ENCODE measurements at regions not wholly inside any gene's neighbourhood (a gene's known extent, or its start where the extent isn't known, plus 50 kb on each side); places are given as distances from the start of the nearest gene placed in this dataset.
"Not testable (repeated sequence)": the region's sequence is repeated elsewhere in the genome, so short reads cannot be mapped to it uniquely, and the experiment has no call there.

GRCh38 chr2:236834284-236834683 lies 251.4 kb upstream of the COPS8 start:
- Histone ChIP-seq H3K79me2 (ENCODE audit: low read length) (no peaks in the 10 kb centered on the region), H3F3A (ENCODE audit: insufficient read depth, low read length) (no peaks in the 10 kb centered on the region), H3K9me2 (replicated peaks; ENCODE audit: insufficient read depth, low read length) (no peaks in the 10 kb centered on the region), H3K27ac (ENCODE audit: low read length) (no peak overlapping the region), H3K9ac (ENCODE audit: low read length) (no peak overlapping the region), H4K20me1 (ENCODE audit: insufficient read depth, low read length) (no peaks in the 10 kb centered on the region), H2AFZ (ENCODE audit: low read length) (no peak overlapping the region), H3K4me3 (ENCODE audit: low read length) (no peak overlapping the region), H3K36me3 (replicated peaks; ENCODE audit: insufficient read depth, low read length) (no peaks in the 10 kb centered on the region), H3K4me2 (ENCODE audit: low read depth, low read length) (no peak overlapping the region), H3K27me3 (replicated peaks; ENCODE audit: insufficient read depth, low read length) (no peaks in the 10 kb centered on the region), H3K9me3 (replicated peaks; ENCODE audit: insufficient read depth, low read length) (no peaks in the 10 kb centered on the region), H3K4me1 (ENCODE audit: low read length) (no peaks in the 10 kb centered on the region)
- TF ChIP-seq EZH2 (optimal IDR thresholded peaks at IDR 0.05; ENCODE audit: low read depth, low read length) = no peak
- no peak for TF ChIP-seq EZH2phosphoT487 (IDR thresholded peaks at IDR 0.05; ENCODE audit: low read length)
- no peak for DNase-seq

GRCh38 chr2:236835307-236836024 lies 250.2 kb upstream of the COPS8 start:
- DNase-seq = no peak
- Histone ChIP-seq H3K27me3 (replicated peaks; ENCODE audit: insufficient read depth, low read length) (no peaks in the 10 kb centered on the region), H3K9me2 (replicated peaks; ENCODE audit: insufficient read depth, low read length) (no peaks in the 10 kb centered on the region), H3K4me1 (ENCODE audit: low read length) (no peaks in the 10 kb centered on the region), H3K27ac (ENCODE audit: low read length) (no peak overlapping the region), H4K20me1 (ENCODE audit: insufficient read depth, low read length) (no peaks in the 10 kb centered on the region), H3K4me3 (ENCODE audit: low read length) (no peak overlapping the region), H3K4me2 (ENCODE audit: low read depth, low read length) (no peak overlapping the region), H3K9ac (ENCODE audit: low read length) (no peak overlapping the region), H2AFZ (ENCODE audit: low read length) (no peak overlapping the region), H3K9me3 (replicated peaks; ENCODE audit: insufficient read depth, low read length) (no peaks in the 10 kb centered on the region), H3K36me3 (replicated peaks; ENCODE audit: insufficient read depth, low read length) (no peaks in the 10 kb centered on the region), H3K79me2 (ENCODE audit: low read length) (no peaks in the 10 kb centered on the region), H3F3A (ENCODE audit: insufficient read depth, low read length) (no peaks in the 10 kb centered on the region)
- TF ChIP-seq CTCF (IDR thresholded peaks at IDR 0.05; ENCODE audit: low read length) = no peak

- not testable (repeated sequence) for H2AFZ ChIP-seq (ENCODE audit: low read length); H3K4me3 ChIP-seq (ENCODE audit: low read length); H3K4me2 ChIP-seq (ENCODE audit: low read depth, low read length); H3K36me3 ChIP-seq (replicated peaks; ENCODE audit: insufficient read depth, low read length); H3K9ac ChIP-seq (ENCODE audit: low read length); H3K27ac ChIP-seq (ENCODE audit: low read length); H3K9me3 ChIP-seq (replicated peaks; ENCODE audit: insufficient read depth, low read length); H3K4me1 ChIP-seq (ENCODE audit: low read length); H3K79me2 ChIP-seq (ENCODE audit: low read length); H3F3A ChIP-seq (ENCODE audit: insufficient read depth, low read length); DNase-seq; H4K20me1 ChIP-seq (ENCODE audit: insufficient read depth, low read length); H3K27me3 ChIP-seq (replicated peaks; ENCODE audit: insufficient read depth, low read length); H3K9me2 ChIP-seq (replicated peaks; ENCODE audit: insufficient read depth, low read length)
Measured at GRCh38 chr2:236836028-236836427, 249.7 kb upstream of the COPS8 start.

GRCh38 chr2:236840215-236840614 lies 245.5 kb upstream of the COPS8 start:
- Histone ChIP-seq H3K9ac (ENCODE audit: low read length) (no peak overlapping the region), H3K4me1 (ENCODE audit: low read length) (no peaks in the 10 kb centered on the region), H3F3A (ENCODE audit: insufficient read depth, low read length) (no peaks in the 10 kb centered on the region), H4K20me1 (ENCODE audit: insufficient read depth, low read length) (no peaks in the 10 kb centered on the region), H3K27me3 (replicated peaks; ENCODE audit: insufficient read depth, low read length) (no peaks in the 10 kb centered on the region), H3K4me2 (ENCODE audit: low read depth, low read length) (no peak overlapping the region), H3K4me3 (ENCODE audit: low read length) (no peak overlapping the region), H3K27ac (ENCODE audit: low read length) (no peak overlapping the region), H3K79me2 (ENCODE audit: low read length) (no peaks in the 10 kb centered on the region), H3K9me3 (replicated peaks; ENCODE audit: insufficient read depth, low read length) (no peaks in the 10 kb centered on the region), H3K9me2 (replicated peaks; ENCODE audit: insufficient read depth, low read length) (no peaks in the 10 kb centered on the region), H2AFZ (ENCODE audit: low read length) (no peak overlapping the region), H3K36me3 (replicated peaks; ENCODE audit: insufficient read depth, low read length) (no peaks in the 10 kb centered on the region)
- DNase-seq = no peak
- no peak for TF ChIP-seq CTCF (IDR thresholded peaks at IDR 0.05; ENCODE audit: low read length)
- TF ChIP-seq EZH2 (optimal IDR thresholded peaks at IDR 0.05; ENCODE audit: low read depth, low read length) = no peak
- no peak for TF ChIP-seq EZH2phosphoT487 (IDR thresholded peaks at IDR 0.05; ENCODE audit: low read length)
